H1 (cell line): ENCODE measurements at regions not wholly inside any gene's neighbourhood (a gene's known extent, or its start where the extent isn't known, plus 50 kb on each side); places are given as distances from the start of the nearest gene placed in this dataset.

Source experiments
- CHD1 ChIP-seq: IDR thresholded peaks from 2 replicates; pipeline ENCODE4 v1.6.1; 2012; ENCODE audit warnings: low read depth, low read length, improper control_type of control experiment
- CREB1 ChIP-seq: IDR thresholded peaks from 2 replicates; pipeline ENCODE4 v1.6.1; 2012; ENCODE audit warnings: inconsistent platforms
- CTCF ChIP-seq, 3 experiments: IDR thresholded peaks; 1 replicate in 2 of 3; 2 replicates in 1 of 3; pipeline versions ENCODE4 v1.5.1 to v1.6.1; 2011; ENCODE audit warnings: low read length in 3 of 3, mild to moderate bottlenecking in 3 of 3, inconsistent platforms in 2 of 3, low read depth in 1 of 3, moderate library complexity in 1 of 3; ENCODE audit not compliant: insufficient read depth in 1 of 3; ENCODE audit errors: control extremely low read depth in 1 of 3
- MAFK ChIP-seq: IDR thresholded peaks from 2 replicates; pipeline ENCODE4 v1.6.1; 2012; ENCODE audit warnings: low read depth, mild to moderate bottlenecking, improper control_type of control experiment, low read length
- NRF1 ChIP-seq: IDR thresholded peaks from 2 replicates; pipeline ENCODE4 v1.6.1; 2011; ENCODE audit warnings: mild to moderate bottlenecking, low read depth, low read length, improper control_type of control experiment
- RAD21 ChIP-seq, 2 experiments: IDR thresholded peaks in 1 of 2; conservative IDR thresholded peaks in 1 of 2; 2 replicates each; pipeline ENCODE4 v1.6.1; 2011; ENCODE audit warnings: low read depth in 2 of 2, low read length in 2 of 2, improper control_type of control experiment in 1 of 2, inconsistent platforms in 1 of 2, mild to moderate bottlenecking in 1 of 2, moderate library complexity in 1 of 2
- RBBP5 ChIP-seq: IDR thresholded peaks from 2 replicates; pipeline ENCODE4 v1.7.1; 2012; ENCODE audit warnings: low read depth, mild to moderate bottlenecking, inconsistent platforms, low read length, moderate library complexity, borderline replicate concordance
- SUZ12 ChIP-seq: fragments of 200-600 bp; sonication (generic); IDR thresholded peaks from 2 replicates; pipeline ENCODE4 v1.6.1; 2012; ENCODE audit warnings: mild to moderate bottlenecking, inconsistent platforms, low read length, moderate library complexity, mixed read lengths
- TBP ChIP-seq: IDR thresholded peaks from 2 replicates; pipeline ENCODE4 v1.6.1; 2011; ENCODE audit warnings: low read depth, low read length, improper control_type of control experiment
- TF ChIP-seq, protein P1 (sequence below): fragments of 300-600 bp; sonication (generic); IDR thresholded peaks from 2 replicates; pipeline ENCODE4 v1.7.1; 2012; ENCODE audit warnings: low read length, moderate library complexity, mild to moderate bottlenecking, inconsistent platforms; ENCODE audit not compliant: insufficient replicate concordance

GRCh38 chr1:185636848-185637247 lies 97.3 kb upstream of the HMCN1 start (continued):
- TF ChIP-seq, protein P1, sequence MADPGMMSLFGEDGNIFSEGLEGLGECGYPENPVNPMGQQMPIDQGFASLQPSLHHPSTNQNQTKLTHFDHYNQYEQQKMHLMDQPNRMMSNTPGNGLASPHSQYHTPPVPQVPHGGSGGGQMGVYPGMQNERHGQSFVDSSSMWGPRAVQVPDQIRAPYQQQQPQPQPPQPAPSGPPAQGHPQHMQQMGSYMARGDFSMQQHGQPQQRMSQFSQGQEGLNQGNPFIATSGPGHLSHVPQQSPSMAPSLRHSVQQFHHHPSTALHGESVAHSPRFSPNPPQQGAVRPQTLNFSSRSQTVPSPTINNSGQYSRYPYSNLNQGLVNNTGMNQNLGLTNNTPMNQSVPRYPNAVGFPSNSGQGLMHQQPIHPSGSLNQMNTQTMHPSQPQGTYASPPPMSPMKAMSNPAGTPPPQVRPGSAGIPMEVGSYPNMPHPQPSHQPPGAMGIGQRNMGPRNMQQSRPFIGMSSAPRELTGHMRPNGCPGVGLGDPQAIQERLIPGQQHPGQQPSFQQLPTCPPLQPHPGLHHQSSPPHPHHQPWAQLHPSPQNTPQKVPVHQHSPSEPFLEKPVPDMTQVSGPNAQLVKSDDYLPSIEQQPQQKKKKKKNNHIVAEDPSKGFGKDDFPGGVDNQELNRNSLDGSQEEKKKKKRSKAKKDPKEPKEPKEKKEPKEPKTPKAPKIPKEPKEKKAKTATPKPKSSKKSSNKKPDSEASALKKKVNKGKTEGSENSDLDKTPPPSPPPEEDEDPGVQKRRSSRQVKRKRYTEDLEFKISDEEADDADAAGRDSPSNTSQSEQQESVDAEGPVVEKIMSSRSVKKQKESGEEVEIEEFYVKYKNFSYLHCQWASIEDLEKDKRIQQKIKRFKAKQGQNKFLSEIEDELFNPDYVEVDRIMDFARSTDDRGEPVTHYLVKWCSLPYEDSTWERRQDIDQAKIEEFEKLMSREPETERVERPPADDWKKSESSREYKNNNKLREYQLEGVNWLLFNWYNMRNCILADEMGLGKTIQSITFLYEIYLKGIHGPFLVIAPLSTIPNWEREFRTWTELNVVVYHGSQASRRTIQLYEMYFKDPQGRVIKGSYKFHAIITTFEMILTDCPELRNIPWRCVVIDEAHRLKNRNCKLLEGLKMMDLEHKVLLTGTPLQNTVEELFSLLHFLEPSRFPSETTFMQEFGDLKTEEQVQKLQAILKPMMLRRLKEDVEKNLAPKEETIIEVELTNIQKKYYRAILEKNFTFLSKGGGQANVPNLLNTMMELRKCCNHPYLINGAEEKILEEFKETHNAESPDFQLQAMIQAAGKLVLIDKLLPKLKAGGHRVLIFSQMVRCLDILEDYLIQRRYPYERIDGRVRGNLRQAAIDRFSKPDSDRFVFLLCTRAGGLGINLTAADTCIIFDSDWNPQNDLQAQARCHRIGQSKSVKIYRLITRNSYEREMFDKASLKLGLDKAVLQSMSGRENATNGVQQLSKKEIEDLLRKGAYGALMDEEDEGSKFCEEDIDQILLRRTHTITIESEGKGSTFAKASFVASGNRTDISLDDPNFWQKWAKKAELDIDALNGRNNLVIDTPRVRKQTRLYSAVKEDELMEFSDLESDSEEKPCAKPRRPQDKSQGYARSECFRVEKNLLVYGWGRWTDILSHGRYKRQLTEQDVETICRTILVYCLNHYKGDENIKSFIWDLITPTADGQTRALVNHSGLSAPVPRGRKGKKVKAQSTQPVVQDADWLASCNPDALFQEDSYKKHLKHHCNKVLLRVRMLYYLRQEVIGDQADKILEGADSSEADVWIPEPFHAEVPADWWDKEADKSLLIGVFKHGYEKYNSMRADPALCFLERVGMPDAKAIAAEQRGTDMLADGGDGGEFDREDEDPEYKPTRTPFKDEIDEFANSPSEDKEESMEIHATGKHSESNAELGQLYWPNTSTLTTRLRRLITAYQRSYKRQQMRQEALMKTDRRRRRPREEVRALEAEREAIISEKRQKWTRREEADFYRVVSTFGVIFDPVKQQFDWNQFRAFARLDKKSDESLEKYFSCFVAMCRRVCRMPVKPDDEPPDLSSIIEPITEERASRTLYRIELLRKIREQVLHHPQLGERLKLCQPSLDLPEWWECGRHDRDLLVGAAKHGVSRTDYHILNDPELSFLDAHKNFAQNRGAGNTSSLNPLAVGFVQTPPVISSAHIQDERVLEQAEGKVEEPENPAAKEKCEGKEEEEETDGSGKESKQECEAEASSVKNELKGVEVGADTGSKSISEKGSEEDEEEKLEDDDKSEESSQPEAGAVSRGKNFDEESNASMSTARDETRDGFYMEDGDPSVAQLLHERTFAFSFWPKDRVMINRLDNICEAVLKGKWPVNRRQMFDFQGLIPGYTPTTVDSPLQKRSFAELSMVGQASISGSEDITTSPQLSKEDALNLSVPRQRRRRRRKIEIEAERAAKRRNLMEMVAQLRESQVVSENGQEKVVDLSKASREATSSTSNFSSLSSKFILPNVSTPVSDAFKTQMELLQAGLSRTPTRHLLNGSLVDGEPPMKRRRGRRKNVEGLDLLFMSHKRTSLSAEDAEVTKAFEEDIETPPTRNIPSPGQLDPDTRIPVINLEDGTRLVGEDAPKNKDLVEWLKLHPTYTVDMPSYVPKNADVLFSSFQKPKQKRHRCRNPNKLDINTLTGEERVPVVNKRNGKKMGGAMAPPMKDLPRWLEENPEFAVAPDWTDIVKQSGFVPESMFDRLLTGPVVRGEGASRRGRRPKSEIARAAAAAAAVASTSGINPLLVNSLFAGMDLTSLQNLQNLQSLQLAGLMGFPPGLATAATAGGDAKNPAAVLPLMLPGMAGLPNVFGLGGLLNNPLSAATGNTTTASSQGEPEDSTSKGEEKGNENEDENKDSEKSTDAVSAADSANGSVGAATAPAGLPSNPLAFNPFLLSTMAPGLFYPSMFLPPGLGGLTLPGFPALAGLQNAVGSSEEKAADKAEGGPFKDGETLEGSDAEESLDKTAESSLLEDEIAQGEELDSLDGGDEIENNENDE: no peak
- TF ChIP-seq RAD21 (IDR thresholded peaks at IDR 0.05 in 1 of 2, conservative IDR thresholded peaks at IDR 0.05 in 1 of 2; ENCODE audit: low read depth in 2 of 2, low read length in 2 of 2) (no peak), NRF1 (no peak), CREB1 (no peak), MAFK (no peak), CHD1 (no peak), CTCF (IDR thresholded peaks at IDR 0.05; ENCODE audit: control extremely low read depth in 1 of 3, insufficient read depth in 1 of 3, low read depth in 1 of 3, low read length in 3 of 3) (no peak), RBBP5 (no peak), TBP (no peak), SUZ12 (no peak)
